SK-N-SH (cell line): ENCODE measurements at regions not wholly inside any gene's neighbourhood (a gene's known extent, or its start where the extent isn't known, plus 50 kb on each side); places are given as distances from the start of the nearest gene placed in this dataset.

Source experiments
- MAX ChIP-seq: IDR thresholded peaks from 2 replicates; pipeline ENCODE4 v1.4.0; 2012; ENCODE audit warnings: low read depth
- RAD21 ChIP-seq: IDR thresholded peaks from 2 replicates; pipeline ENCODE4 v1.6.1; 2012; ENCODE audit warnings: mild to moderate bottlenecking, low read length
- RCOR1 ChIP-seq: fragments of 150-350 bp; IDR thresholded peaks from 2 replicates; pipeline ENCODE4 v1.6.1; 2017; ENCODE audit warnings: antibody characterized with exemption, low read length

- TF ChIP-seq RCOR1 (no peak), RAD21 (no peak), MAX (no peak)
Measured at GRCh38 chrX:113726466-113726865, 857.4 kb upstream of the HTR2C start.
